A172 (cell line): ENCODE measurements at regions not wholly inside any gene's neighbourhood (a gene's known extent, or its start where the extent isn't known, plus 50 kb on each side); places are given as distances from the start of the nearest gene placed in this dataset.

Experiments
- DNase-seq: peaks from one replicate; pipeline ENCODE4 v3.0.0-alpha.2; 2015; ENCODE audit warnings: low spot score

DNA sequence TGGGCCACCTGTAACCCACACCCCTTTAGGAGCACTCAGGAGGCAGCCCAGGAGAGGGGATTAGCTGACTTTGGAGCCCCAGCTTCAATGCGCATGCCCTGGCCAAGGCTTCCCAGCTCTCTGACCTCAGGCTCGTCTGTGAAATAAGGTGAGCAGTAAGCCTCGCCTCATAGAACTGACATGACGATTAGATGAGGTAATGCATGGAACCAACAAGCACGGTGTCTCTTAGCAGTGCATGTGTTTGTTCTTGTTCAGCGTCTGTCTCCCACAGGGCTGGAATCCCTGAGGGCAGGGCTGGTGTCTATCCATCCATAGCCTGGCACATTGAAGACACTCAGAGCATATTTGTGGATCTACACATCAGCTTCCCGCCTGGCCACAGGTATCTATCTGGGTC lies 415.4 kb downstream of the MN1 start:
- no peak for DNase-seq

DNA sequence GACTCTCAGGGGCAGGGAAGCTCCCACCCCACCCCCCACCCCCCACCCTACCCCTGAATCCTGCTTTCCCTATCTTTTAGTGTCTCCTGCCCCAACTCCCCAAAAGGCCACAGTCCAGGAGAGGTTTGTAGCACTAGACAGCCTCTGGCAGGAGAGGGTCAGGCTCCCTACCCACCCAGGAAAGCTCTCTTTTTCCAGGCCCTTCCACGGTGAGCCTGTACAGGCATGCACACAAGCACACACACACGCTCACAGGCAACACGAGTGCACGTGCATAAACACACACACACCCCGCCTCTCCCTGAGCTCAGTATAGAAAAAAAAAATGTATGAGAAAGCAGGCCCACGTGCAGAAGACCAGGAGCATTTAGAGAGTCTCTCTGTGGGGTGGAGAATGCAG lies 414.0 kb downstream of the MN1 start:
- no peak for DNase-seq

- DNase-seq: no peak
These were observed 413.4 kb downstream of the MN1 start for GRCh38 chr22:27388090-27388600.

- no peak for DNase-seq
These were observed 411.9 kb downstream of the MN1 start for GRCh38 chr22:27389727-27390075.

GRCh38 chr22:27391092-27391770 lies 410.3 kb downstream of the MN1 start:
- no peak for DNase-seq

GRCh38 chr22:27393371-27393770 lies 408.2 kb downstream of the MN1 start:
- peak; percentile 12 for DNase-seq

GRCh38 chr22:27394806-27395404 lies 406.7 kb downstream of the MN1 start:
- DNase-seq: no peak

DNA sequence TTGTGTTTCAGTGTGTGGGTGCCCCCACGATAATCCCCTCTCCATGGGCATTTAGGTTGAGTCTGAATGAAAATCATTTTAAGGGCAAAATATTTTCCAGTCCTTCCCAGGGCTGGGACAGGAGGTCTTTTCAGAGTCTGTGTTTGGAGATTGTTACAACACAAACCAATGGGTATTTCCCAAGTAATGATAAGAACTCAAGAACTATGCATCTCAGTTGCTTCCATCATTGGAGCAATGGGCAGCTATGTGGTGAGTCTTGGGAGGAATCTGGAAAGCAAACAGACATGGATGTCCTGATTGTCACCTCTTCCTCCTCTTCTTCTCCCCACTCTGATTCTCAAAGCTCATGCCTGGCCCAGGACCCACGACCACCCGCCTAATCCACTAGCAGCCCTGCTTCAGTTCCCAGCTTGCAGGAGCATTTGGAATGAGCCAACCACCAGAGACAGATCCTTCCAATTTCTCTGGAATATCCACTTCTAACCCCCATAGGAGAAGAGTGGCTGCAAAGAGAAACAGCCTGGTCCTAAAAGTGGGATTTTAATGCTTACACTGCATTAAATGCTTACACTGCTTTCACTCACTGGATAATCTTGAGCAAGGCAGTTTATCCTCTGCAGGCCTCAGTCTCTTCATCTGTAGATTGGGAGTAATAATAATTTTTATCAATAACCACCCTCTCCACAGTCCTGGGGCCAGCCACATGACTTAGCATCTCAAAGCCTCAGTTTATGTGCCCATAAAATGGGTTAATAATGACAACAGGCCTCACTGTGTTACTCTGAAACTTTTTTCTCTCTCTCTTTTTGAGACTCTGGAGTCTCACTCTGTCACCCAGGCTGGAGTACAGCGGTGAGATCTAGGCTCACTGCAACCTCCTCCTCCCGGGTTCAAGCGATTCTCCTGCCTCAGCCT lies 404.3 kb downstream of the MN1 start:
- DNase-seq: no peak

DNA sequence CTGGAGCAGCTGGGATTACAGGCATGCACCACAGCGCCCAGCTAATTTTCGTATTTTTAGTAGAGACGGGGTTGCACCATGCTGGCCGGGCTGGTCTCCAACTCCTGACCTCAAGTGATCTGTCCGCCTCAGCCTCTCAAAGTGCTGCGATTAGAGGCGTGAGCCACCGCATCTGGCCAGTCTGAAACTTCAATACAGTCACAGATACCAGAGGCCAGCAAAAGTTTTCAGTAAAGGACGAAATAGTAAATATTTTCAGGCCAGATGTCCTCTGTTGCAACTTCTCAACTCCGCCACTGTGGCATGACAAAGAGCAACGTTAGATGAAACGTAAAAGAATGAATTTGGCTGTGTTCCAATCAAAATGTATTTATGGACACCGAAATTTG lies 403.6 kb downstream of the MN1 start:
- no peak for DNase-seq

GRCh38 chr22:27399161-27399560 lies 402.4 kb downstream of the MN1 start:
- no peak for DNase-seq

DNA sequence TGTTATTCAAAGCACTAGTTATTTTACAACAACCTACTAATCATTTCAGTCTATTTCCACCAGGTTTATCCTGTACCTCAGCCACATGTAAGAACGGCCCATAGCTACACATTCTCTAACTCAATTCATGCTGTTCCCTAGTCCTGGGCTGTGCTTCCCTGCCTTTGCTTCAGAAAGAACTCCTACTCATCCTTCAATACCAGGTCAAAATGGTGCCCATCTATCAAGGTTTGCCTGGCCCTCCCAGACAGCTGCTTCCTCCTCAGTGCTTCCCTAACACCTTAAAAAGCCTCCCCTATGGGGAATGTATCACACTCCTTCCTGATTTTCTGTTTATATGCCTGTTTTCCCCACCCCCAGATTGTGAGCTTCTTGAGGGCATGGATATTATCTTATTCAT lies 400.7 kb downstream of the MN1 start:
- no peak for DNase-seq

DNA sequence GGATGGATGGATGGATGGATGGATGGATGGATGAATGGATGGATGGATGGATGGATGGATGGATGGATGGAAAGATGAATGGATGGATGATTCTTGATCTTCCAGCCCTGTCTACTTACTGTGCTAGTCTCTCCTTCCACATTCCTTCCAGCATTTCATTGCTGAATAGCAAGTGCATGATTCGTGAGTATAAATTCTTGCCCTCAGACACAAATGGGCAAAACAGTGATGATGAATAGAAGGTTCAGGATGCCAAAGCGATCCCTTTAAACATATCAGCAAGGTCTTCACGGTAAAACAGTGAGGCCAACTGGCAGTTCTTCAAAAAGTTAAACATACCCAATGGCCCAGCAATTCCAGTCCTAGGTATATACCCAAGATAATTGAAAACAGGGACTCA lies 400.2 kb downstream of the MN1 start:
- no peak for DNase-seq

GRCh38 chr22:27404441-27404840 lies 397.1 kb downstream of the MN1 start:
- DNase-seq: no peak

GRCh38 chr22:27405672-27406388 lies 395.7 kb downstream of the MN1 start:
- DNase-seq: peak; percentile 20

- no peak for DNase-seq
These were observed 395.1 kb downstream of the MN1 start for GRCh38 chr22:27406389-27406861.

DNA sequence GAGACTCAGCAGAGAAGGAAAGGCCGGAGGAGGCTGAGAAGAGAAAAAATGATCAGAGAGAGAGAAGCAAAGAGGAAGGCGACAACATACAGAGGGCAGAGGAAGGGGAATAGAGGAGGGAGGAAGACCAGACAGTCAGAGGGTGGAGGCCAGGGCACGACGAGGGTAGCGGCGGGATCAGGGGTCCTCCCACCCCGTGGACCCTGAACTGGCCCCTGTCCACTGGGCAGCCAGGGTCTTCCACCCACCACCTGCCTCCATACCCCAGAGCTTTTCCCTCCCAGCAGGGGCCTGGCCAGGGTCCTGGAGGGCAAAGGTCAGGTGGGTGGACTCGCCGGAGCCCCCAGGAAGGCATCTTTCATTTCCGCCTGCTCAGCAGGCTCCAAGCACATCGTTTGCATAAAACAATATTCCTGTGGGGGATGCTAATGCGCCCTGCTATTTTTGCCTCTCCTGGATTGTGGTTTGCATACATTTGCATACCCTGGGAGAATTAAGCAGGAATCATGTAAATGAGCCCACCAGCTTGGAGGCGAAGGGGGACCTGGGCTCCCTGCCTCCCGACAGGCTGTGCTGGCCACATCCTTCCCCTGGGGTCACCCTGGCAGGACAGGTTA lies 394.1 kb downstream of the MN1 start:
- no peak for DNase-seq

DNA sequence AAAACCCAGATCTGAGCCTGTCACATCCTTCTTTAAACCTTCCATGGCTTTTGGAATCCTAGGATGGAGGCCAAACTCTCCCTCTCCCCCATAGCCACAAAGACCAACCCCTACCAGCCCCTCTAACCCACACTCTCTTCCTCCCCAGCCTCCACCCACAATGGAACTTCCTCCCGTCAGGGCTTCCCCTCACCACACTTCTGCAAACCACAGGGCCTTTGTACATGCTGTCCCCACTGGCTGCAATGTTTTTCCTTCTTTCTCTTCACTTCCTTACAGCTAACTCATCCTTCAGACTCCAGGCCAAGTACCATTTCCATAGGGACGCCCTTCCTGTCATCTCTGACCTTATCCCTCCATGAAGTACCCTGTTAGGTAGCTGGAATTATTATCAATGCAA lies 393.5 kb downstream of the MN1 start:
- no peak for DNase-seq

DNA sequence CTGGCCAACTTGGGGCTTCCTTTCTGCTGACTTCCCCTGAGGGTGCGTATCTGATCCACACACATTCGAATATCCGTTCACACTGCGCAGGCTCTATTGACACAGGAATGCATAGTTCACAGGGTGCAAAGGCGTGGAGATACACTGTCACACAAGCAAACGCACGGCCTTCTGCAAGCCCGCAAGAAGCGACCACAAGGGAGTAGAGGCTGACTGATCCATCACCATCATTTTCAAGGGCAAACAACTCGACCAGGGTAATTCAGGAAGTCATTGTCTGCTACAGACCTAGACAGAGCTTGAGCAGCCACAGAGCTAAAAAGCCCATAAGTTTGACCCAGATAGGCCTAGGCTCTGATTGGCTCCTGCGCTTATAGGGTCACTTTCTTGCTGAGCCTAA lies 392.3 kb downstream of the MN1 start:
- no peak for DNase-seq

GRCh38 chr22:27412866-27413445 lies 388.6 kb downstream of the MN1 start:
- DNase-seq: no peak

DNA sequence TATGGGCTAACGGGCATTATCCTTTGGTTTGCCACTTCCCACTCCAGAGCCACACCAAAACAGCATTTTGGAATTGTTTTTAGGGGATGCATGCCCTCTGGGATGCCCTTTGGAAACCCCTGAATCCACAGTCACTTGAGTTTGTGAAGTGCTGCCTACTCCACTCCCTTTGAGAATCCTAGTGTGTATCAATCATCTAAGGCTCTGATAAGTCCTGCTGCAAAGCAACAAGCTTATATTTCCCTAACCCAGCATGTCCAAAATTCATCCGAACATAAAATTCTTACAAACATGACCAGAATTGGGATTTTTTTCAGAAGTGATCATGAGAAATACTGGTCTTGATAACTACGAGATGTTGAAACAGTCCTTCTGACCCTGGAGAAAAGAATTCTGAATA lies 387.9 kb downstream of the MN1 start:
- DNase-seq: no peak
